ENCODE measurements at regions not wholly inside any gene's neighbourhood (a gene's known extent, or its start where the extent isn't known, plus 50 kb on each side); places are given as distances from the start of the nearest gene placed in this dataset.
"Not testable (repeated sequence)": the region's sequence is repeated elsewhere in the genome, so short reads cannot be mapped to it uniquely, and the experiment has no call there.

DNA sequence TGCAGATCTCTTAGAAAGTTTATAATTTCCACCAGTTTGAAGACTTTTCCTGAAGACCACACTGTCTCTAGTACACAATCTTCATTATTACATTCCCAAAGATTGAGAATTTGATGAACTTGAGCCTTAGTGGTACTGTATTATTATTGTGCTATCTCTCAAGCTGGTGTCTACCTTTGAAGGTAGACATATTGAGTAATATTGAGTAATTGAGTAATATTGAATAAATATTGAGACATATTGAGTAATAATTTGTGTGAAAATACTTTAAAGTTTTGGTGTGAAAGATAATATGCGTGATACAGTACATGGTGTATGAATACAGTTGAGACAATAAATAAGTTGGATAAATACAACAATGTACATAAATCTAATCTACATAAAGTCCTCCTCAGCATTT lies 613.1 kb upstream of the ADGRL2 start:
- no peak for FAIRE-seq

DNA sequence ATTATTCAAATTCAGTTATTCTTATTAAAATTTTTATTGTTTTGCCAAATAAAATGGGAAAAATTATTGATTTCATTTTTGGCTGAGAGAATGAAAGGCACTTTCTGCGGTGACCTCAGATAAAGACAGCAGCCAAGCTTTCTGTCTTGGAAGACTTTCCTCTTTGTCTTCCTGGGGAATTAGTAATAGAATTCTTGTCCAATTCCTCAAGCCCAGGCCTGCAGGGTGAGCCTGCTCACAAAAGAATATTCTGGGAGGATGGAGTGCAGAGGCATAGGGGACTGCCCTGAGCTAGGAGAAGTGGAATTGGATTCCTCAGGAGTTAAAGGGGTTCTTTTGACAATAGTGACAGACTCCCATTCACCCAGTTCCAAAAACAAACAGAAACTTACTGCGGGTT lies 614.5 kb upstream of the ADGRL2 start:
- FAIRE-seq, result no peak

DNA sequence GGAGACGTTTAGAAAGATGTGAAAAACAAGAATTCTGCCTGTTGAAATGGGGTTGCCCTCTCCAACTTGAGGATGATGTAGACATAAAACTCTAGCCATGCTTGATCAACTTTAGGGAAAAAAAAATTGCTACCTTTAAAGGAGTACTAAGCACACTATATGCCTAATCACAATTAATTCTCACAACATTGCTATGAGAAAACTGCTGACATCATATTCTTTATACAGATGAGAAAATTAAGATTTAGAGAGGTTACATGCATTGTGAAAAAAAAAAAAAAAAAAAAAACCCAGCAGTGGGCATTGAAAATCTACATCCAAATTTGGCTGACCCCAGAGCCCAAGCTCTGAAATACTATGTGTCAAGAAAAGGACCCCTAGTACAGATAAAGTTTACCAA lies 617.2 kb upstream of the ADGRL2 start:
- FAIRE-seq, result no peak

DNA sequence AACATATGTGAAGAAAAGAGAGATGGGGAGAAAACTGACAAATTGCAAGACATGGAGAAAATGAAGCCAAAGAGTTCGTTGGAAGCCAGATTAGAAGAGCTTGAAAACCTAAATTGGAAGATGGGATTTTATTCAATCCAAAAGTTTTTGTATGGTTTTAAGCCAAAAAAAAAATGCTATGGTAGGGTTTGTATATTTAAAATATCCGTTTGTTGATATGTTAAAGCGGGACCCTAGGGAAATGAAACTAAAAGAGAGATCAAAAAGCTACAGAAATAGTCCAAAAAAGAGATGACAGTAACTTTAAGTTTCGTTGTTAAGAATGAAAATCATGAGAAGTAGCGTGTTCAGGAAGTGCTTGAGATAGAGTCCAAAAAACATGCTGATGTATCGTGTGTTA lies 617.7 kb upstream of the ADGRL2 start:
- no peak for FAIRE-seq

DNA sequence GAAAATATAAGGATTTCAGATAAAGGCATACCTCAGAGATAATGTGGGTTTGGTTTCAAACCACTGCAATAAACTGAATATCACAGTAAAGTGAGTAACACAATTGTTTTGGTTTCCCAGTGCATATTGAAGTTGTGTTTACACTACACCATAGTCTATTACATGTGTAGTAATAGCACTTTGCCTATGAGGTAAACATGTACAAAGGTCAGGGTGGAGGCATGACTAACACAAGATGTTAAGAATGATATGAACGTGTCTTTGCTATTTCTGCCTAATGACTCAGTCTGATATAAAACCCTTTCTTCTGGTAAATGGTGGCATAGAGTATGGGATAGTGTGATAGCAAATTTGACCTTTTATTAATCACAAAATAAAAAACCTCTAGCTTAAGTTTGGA lies 621.5 kb upstream of the ADGRL2 start:
- no peak for FAIRE-seq

DNA sequence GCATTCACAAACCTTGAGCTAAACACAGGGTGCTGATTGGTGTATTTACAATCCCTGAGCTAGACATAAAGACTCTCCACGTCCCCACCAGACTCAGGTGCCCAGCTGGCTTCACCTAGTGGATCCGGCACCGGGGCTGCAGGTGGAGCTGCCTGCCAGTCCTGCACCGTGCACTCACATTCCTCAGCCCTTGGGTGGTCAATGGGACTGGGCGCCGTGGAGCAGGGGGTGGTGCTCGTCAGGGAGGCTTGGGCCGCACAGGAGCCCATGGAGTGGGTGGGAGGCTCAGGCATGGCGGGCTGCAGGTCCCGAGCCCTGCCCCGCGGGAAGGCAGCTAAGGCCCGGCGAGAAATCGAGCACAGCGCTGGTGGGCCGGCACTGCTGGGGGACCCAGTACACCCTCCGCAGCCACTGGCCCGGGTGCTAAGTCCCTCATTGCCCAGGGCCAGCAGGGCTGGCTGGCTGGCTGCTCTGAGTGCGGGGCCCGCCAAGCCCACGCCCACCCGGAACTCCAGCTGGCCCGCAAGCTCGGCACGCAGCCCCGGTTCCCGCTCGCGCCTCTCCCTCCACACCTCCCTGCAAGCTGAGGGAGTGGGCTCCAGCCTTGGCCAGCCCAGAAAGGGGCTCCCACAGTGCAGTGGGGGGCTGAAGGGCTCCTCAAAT lies 622.2 kb upstream of the ADGRL2 start:
- not testable (repeated sequence) for FAIRE-seq

DNA sequence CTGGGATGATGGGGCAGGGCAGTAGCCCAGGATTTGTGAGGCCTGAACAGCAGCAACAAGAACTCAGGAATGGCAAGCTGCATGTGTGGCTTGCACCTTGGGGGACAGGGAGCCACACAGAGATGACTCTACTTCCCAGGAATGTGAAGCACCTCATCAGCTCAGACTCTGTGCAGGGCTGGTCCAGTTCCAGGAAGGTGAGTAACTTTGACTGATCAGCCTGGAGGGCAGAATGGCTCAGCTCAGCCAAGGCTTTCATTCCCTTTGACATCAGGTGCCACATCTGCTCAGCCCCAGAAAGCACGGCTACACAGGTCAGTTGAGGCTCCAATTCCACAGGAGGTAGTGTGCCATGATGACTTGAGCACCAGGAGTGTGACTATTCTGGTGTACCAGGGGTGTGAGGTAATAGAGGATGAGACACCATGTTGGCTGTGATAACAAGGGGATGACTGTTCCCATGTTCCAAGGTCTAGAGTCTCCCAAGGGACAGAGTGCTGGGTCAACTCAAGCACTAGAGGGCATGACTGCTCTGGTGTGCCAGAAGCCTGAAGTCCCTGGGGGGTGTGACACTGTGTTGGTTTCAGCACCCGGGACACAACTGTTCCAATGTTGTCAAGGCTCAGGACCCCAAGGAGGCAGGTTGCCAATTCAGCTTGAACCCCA lies 625.8 kb upstream of the ADGRL2 start:
- FAIRE-seq, result no peak

DNA sequence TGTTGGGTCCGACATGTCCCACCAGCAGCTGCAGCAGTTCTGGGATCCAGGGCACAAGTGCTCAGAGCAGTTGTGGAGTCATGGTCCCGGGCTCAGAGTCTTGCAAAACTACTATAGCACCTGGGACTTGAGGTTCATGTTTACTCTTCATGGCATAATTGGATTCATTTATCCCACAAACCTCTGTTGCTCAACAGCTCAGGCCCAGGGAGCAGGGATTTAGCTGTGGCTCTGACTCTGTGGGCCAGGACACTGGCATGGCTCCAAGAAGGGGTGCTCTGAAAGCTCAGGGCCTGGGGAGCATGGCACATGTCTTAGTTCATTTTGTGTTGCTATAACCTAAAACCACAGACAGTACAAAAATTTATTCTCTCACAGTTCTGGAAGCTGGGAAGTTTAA lies 626.7 kb upstream of the ADGRL2 start:
- no peak for FAIRE-seq

DNA sequence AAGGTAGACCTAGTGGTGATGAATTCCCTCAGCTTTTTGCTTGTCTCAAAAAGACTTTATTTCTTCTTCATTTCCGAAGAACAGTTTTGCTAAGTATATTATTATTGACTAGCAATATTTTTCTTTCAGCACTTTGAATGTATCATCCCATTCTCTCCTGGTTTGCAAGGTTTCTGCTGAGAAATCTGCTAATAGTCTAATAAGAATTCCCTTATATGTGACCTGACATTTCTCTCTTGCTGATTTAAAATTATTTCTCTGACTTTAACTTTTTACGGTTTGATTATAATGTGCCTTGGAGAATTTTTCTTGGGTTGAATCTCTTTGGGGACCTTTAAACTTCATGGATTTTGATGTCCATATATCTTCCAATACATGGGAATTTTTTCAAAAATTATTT lies 628.3 kb upstream of the ADGRL2 start:
- no peak for FAIRE-seq

DNA sequence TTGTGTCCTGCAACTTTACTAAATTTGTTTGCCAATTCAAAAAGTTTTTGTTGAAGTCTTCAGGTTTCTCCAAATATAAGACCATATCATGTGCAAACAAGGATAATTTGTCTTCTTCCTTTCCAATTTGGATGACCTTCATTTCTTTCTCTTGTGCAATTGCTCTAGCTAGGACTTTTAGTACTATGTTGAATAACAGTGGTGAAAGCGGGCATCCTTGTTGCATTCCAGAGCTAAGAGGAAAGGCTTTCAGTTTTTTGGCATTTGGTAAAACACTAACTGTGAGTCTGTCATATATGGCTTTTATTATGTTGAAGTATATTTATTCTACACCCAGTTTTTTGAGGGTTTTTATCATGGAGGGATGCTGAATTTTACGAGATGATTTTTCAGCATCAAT lies 630.0 kb upstream of the ADGRL2 start:
- FAIRE-seq, result no peak

DNA sequence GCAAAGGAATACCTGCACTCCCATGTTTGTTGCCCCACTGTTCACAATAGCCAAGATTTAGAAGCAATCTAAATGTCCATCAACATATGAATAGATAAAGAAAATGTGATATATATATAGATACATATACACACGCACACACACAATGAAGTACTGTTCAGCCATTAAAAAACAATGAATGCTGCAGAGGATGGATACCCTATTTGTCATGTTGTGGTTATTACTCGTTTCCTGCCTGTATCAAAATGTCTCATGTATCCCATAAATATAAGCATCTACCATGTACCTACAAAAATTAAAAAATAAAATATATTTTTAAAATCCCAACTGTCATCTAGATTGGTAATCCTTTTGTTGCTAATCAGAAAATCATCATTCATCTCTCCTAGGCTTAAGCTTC lies 634.8 kb upstream of the ADGRL2 start:
- no peak for FAIRE-seq

DNA sequence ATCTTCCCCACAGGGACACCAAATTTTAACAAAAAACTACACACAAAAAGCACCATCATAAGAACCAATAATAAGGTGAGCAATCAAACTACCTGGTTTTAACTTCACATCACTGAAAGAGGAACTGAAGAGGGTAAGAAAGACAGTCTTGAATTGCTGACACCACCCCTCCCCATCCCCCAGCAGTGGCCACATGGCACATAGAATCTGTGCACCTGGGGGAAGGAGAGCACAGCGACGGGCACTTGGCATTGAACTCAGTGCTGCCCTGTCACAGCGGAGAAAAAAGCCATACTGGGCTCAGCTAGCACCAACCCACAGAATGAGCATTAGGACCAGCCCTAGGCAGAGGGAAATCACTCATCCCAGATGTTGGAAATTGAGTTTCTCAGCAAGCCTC lies 640.0 kb upstream of the ADGRL2 start:
- FAIRE-seq, result no peak

DNA sequence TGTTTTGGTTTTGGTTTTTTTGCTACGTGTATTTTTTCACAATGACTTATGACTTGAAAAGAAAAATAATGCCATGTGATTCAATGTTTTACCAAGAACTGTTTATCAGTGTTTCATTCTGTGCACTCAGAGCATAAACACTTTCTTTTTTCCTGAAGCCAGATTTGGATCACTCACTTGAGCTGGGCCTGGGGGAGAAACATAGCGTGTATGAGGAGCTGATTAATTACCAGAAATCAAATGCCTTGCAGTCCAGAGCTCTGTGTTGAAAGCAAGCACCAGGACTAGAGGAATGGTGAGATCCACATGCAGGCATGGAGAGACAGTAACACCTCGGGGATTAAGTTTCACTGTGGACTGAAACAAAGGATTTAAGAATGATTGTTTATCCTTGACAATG lies 642.1 kb upstream of the ADGRL2 start:
- no peak for FAIRE-seq

DNA sequence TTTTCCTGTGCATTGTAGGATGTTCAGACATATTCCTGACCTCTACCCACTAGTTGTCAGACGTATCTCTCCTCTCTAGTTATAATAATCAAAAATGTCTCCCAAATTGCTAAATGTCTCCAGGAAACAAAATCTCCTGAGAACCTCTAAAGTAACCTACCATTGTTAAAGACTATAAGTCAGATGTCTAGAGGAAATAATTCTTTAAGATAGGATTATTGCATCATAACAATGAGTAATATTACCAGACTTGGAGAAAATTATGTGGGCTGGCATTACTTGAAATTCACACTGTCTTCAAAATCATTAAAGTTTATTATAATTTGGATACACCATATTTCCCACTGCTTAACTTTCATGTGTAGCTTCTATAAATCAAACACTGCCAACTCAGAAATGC lies 643.0 kb upstream of the ADGRL2 start:
- FAIRE-seq, result no peak

DNA sequence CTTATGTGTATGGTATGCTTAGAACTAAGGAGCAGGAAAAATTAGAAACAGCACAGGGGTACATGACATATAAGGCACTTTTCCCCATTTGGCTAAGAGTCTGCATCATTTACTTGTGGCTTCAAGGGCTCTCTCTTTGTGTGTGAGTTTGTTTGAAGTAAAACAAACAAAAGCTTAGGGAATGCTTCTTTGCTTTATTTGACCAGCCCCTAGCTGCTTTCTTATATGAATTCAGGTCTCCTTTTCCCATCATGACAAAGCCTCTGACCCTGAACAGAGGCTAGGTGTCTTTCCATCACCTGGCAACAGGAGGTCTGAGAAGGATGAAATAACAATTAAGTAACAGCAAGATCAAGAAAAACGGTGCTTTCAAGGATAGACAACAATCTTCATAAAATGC lies 643.8 kb upstream of the ADGRL2 start:
- no peak for FAIRE-seq

DNA sequence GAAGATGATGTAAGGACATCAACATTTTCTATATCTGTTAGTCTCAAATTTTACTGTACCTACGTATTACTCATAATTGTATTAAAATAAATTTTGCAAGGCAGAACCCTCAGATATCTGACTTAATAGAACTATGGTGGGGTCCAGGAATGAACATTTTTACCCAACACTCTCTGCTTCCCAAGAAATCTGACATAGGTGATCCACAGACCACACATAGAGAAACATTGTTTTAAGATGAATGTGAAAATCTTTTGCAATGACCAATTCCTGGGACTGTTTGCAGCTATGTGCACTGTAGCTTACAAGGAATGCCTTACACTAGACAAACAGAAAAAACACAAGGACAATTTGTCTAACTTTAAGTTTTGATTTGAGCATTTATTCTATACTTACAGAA lies 645.6 kb upstream of the ADGRL2 start:
- no peak for FAIRE-seq

DNA sequence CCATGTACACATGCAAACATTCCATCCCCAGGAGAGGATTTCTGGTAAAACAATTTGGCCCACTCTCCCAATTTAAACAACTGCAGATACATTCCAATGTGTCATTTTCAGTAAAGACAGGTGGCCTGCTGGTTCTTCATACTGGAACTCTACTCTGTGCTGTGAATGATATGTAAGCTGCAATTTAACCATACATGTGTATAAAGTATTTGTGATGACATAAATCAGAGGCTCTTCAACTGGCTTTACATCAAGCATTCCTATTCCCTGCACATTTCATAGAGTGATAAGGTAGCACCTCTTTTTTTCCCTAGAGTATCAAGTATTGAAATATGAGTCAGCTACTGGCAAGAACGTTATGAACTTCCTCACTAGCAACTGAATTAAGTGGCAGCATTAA lies 649.5 kb upstream of the ADGRL2 start:
- no peak for FAIRE-seq

DNA sequence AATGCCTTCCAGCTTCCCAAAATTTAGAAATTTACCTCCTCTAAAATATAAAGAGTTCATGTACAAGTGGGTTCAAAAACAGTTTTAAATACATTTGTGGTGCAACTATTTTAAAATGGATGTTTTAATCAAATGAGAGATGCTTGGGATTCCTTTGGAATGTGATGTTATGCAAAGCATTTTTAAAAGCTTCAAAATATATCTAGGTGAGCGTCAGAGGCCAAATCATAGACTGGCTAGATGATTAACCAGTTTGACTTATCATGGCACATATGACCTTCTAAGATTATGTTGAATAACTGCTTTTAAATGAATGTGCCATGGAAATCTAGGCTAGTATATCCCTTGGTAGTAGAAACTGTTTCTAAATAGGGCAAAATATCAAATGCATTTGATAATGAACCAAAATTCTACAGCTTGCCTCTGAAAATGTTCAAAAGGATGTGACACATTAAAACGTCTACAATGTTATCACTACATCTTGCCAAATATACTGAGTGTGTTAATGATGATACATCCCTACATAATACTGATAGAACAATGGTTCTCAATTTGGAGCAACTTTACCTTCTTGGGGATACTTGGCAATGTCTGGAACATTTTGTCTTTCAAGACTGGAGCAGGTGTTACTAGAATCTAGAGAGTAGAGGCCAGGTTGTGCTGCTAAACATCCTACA lies 650.9 kb upstream of the ADGRL2 start:
- no peak for FAIRE-seq

DNA sequence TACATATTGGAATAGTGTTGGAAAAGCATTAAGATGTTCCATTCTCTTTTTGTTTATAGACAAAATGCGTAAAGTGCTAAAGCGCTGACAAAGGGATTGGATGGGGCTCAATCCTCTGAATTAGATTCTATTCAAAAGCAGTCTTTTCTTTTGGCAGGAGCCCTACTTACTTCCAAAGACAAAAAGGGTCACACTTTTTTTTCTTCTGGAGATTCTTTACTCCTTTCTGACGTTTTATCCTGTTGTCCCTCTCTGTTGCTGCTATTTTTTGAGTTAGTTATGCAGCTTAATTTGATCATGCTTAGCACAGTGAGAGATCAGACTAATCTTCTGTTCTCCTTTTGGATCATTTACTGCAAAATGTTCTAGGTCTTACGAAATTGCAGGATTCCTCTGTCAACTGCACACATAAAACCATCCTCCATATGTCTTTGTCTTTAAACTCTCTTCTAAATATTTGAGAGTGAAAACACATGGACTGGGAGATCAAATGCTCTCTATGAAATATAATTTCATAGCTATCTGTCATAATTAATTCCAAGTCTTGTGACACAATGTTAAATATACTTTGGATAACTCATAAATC lies 656.4 kb upstream of the ADGRL2 start:
- FAIRE-seq, result no peak

DNA sequence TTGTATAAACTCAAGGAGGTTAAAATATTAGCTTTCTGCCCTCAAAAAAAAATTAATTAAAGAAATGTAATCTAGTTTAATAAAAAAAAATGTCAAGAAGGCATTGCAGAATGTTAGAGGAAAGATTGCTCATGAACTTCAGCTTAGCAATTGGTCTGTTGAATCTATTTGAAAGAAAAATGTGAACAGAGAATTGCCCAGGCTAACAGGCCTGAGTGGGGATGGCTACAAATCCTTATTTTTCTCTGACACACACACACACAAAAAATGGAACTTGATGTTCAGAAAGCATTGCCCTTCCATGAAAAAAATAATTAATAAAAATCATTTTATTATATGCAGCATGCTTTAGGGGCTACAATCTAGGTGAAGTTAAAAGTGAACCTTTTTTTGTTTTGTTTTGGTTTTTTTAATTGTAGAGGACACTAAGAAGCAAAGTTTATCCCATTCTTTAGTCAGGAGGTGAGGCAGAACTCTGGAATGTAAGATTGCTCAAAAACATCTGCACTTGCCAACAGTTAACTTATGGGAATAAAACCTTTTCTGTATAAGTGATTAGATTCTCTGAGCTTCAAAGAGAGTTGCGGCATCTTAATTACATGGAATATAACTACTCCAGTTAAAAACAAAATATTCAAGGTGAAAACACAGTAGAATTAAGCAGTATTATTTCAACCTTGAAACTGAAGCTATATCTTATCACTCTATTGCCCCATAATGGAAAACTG lies 658.5 kb upstream of the ADGRL2 start:
- FAIRE-seq, result no peak

DNA sequence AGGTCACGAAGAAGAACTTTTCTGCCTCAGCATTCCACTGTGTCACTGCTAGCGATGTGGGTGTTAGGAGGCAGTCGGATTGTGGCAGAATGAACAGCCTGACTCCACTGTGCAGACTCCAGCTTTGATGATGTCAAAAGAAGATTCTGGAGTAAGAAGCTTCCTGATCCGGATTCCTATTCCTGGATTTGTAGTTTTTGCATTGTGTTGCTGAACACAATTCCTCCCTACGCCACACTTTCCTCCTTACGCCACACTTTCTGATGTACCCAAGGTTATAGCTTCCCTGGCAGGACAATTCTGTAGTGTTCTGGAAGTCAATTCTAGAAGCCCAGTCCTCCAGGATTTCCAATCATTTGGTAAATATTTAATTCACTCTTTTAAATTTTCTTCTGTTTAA lies 665.2 kb upstream of the ADGRL2 start:
- FAIRE-seq, result no peak

DNA sequence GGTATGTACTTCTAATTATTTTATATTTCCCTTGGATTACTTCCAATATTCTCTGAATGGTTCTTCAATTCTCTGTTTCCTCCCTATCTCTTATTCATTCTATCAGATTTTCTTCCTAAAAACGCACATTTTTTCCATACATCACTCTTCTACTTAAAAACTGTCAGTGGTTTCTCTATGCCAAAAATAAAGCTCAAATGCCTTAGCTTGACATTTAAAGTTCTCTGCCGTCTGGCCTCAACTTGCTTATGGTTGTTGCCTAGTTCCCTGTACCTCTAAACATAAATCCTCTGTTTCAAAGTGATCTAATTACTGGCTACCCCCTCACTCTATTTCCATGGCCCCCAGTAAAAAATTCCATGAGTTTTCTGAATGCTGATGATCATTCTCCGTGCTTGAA lies 671.0 kb upstream of the ADGRL2 start:
- FAIRE-seq, result no peak

DNA sequence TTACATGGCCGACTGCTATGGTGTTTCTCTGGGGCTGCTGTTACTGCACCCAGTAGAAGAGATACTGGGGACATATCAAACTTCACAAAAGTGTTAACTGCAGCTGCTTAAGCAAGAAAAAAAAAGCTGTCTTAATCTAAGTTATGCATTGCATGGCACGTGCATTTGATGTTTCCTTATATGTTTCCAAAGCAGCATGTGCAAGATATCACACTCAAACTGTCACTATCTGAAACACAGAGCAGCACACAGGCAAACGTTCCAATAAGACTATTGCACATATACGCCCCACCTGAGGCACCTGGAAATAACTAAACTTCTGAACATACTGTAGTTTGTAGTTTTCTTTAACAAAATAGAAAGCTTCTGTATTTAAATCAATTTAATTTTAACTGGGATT lies 671.4 kb upstream of the ADGRL2 start:
- FAIRE-seq, result no peak

DNA sequence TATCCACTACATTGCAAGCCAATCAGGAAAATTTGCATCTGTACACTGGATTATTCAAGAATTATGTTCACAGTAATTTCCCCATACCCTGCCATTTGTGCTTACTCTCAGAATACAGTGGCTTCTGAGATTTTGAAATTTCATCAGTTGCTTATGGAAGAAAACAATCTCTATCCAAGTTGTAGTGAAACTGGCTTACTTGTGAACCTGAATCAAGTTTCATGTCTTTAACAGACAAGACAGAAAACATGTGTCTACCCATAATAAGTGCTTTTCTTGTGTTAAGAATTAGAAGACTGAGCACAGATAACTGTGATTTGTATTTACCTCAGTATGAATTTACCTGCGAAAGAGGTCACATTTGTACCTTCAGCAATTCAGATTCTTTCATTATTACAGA lies 672.7 kb upstream of the ADGRL2 start:
- FAIRE-seq, result no peak

Measured in G401.6 (cell line).